SK-N-SH treated with all-trans-retinoic acid at 6 μM for 48 hours (cell line): ENCODE measurements at regions not wholly inside any gene's neighbourhood (a gene's known extent, or its start where the extent isn't known, plus 50 kb on each side); places are given as distances from the start of the nearest gene placed in this dataset.

Source experiments
- ATAC-seq: fragments of 200-7000 bp; cut with Tn5 transposase; 3 replicates; pipeline ENCODE4 v1.9.1; 2020; ENCODE audit warnings: mild to moderate bottlenecking, moderate library complexity
- ARNTL ChIP-seq: fragments of 450-650 bp; formaldehyde crosslinking; IDR thresholded peaks from 2 replicates; pipeline ENCODE4 v1.5.0; 2020; ENCODE audit warnings: low read depth, mild to moderate bottlenecking, moderate library complexity, borderline replicate concordance
- BACH2 ChIP-seq: fragments of 250-450 bp; sonication (Bioruptor Pico); IDR thresholded peaks from 2 replicates; pipeline ENCODE4 v1.9.0; 2021; ENCODE audit warnings: mild to moderate bottlenecking, borderline replicate concordance
- CREB5 ChIP-seq: fragments of 250-450 bp; sonication (Bioruptor Pico); IDR thresholded peaks from 2 replicates; pipeline ENCODE4 v1.5.1; 2020; ENCODE audit warnings: low read depth, mild to moderate bottlenecking, moderate library complexity
- CSDC2 ChIP-seq: fragments of 250-450 bp; sonication (Bioruptor Pico); IDR thresholded peaks from 2 replicates; pipeline ENCODE4 v1.5.0; 2020; ENCODE audit warnings: mild to moderate bottlenecking, moderate library complexity
- CSRNP3 ChIP-seq: fragments of 250-450 bp; sonication (Bioruptor Pico); IDR thresholded peaks from 2 replicates; pipeline ENCODE4 v1.5.1; 2021; ENCODE audit warnings: mild to moderate bottlenecking, moderate library complexity
- ESRRG ChIP-seq: fragments of 250-450 bp; sonication (Bioruptor Pico); IDR thresholded peaks from 2 replicates; pipeline ENCODE4 v1.6.1; 2021; ENCODE audit warnings: mild to moderate bottlenecking
- GLIS3 ChIP-seq: fragments of 250-450 bp; sonication (Bioruptor Pico); IDR thresholded peaks from 2 replicates; pipeline ENCODE4 v1.5.0; 2020; ENCODE audit warnings: mild to moderate bottlenecking, moderate library complexity
- ISL1 ChIP-seq: fragments of 250-450 bp; sonication (Bioruptor Pico); IDR thresholded peaks from 2 replicates; pipeline ENCODE4 v2.1.2; 2022; ENCODE audit warnings: mild to moderate bottlenecking, moderate library complexity
- OSR1 ChIP-seq: fragments of 250-450 bp; sonication (Bioruptor Pico); IDR thresholded peaks from 2 replicates; pipeline ENCODE4 v1.8.0; 2022; ENCODE audit warnings: moderate library complexity, mild to moderate bottlenecking, inconsistent platforms
- PATZ1 ChIP-seq: fragments of 250-450 bp; sonication (Bioruptor Pico); IDR thresholded peaks from 2 replicates; pipeline ENCODE4 v1.8.0; 2020; ENCODE audit warnings: mild to moderate bottlenecking, moderate library complexity, borderline replicate concordance
- POU6F1 ChIP-seq: fragments of 250-450 bp; sonication (Bioruptor Pico); IDR thresholded peaks from 2 replicates; pipeline ENCODE4 v1.8.0; 2021; ENCODE audit warnings: low read depth, mild to moderate bottlenecking, moderate library complexity, borderline replicate concordance
- RARB ChIP-seq: fragments of 250-450 bp; sonication (Bioruptor Pico); IDR thresholded peaks from 2 replicates; pipeline ENCODE4 v1.8.0; 2021; ENCODE audit warnings: mild to moderate bottlenecking, moderate library complexity
- SNAI2 ChIP-seq: fragments of 250-450 bp; sonication (Bioruptor Pico); IDR thresholded peaks from 2 replicates; pipeline ENCODE4 v1.5.0; 2020; ENCODE audit warnings: mild to moderate bottlenecking, moderate library complexity
- TCF4 ChIP-seq: fragments of 250-450 bp; sonication (Bioruptor Pico); IDR thresholded peaks from 2 replicates; pipeline ENCODE4 v1.8.0; 2021; ENCODE audit warnings: mild to moderate bottlenecking, moderate library complexity, borderline replicate concordance
- TSHZ2 ChIP-seq: fragments of 250-450 bp; sonication (Bioruptor Pico); IDR thresholded peaks from 2 replicates; pipeline ENCODE4 v1.5.0; 2020; ENCODE audit warnings: mild to moderate bottlenecking, moderate library complexity
- ZC3H10 ChIP-seq: fragments of 250-450 bp; sonication (Bioruptor Pico); IDR thresholded peaks from 2 replicates; pipeline ENCODE4 v1.5.1; 2021; ENCODE audit warnings: mild to moderate bottlenecking, moderate library complexity
- ZFP3 ChIP-seq: fragments of 250-450 bp; sonication (Bioruptor Pico); IDR thresholded peaks from 2 replicates; pipeline ENCODE4 v1.5.0; 2020; ENCODE audit warnings: mild to moderate bottlenecking, moderate library complexity
- ZFP30 ChIP-seq: fragments of 450-650 bp; formaldehyde crosslinking; IDR thresholded peaks from 2 replicates; pipeline ENCODE4 v1.5.0; 2022; ENCODE audit warnings: mild to moderate bottlenecking, moderate library complexity
- ZNF565 ChIP-seq: fragments of 450-650 bp; formaldehyde crosslinking; conservative IDR thresholded peaks from 2 replicates; pipeline ENCODE4 v1.5.0; 2020; ENCODE audit warnings: low read depth, mild to moderate bottlenecking, moderate library complexity
- ZNF70 ChIP-seq: fragments of 450-650 bp; formaldehyde crosslinking; IDR thresholded peaks from 2 replicates; pipeline ENCODE4 v1.5.0; 2020; ENCODE audit warnings: mild to moderate bottlenecking, moderate library complexity
- ZNF8 ChIP-seq: fragments of 450-650 bp; formaldehyde crosslinking; IDR thresholded peaks from 2 replicates; pipeline ENCODE4 v1.5.0; 2020; ENCODE audit warnings: mild to moderate bottlenecking, moderate library complexity

GRCh38 chr13:87078947-87079795 is 592.0 kb upstream of the SLITRK5 start (continued):
- TF ChIP-seq ZNF565 (no peak), POU6F1 (CRISPR knock-in tag) (no peak)
- TF ChIP-seq, all 23 proteins: peak for 0

- TF ChIP-seq ZNF70 (CRISPR knock-in tag) (no peak), CSRNP3 (no peak), RARB (CRISPR knock-in tag) (no peak), OSR1 (no peak), ZFP3 (no peak), ZFP30 (CRISPR knock-in tag) (no peak), ISL1 (no peak)
- no peak; the same call in 1 of the 3 replicates for ATAC-seq
Observed at GRCh38 chr13:87080100-87080779, 590.9 kb upstream of the SLITRK5 start.

- no peak for TF ChIP-seq ZNF8 (CRISPR knock-in tag)
- TF ChIP-seq ZFP30 (CRISPR knock-in tag): no peak
- no peak for TF ChIP-seq ZC3H10 (CRISPR knock-in tag)
- TF ChIP-seq ZNF565: no peak
- no peak for TF ChIP-seq ESRRG (CRISPR knock-in tag)
- TF ChIP-seq PATZ1 (CRISPR knock-in tag): no peak
- no peak for TF ChIP-seq ZNF70 (CRISPR knock-in tag)
- TF ChIP-seq CSDC2: no peak
- TF ChIP-seq TCF4: no peak
- TF ChIP-seq SNAI2 (CRISPR knock-in tag): no peak
- TF ChIP-seq GLIS3 (CRISPR knock-in tag): no peak
- no peak for TF ChIP-seq ISL1
- TF ChIP-seq BACH2 (CRISPR knock-in tag): no peak
- no peak for ATAC-seq
Observed at GRCh38 chr13:87084192-87084591, 587.0 kb upstream of the SLITRK5 start.

- no peak for TF ChIP-seq ZFP30 (CRISPR knock-in tag)
- TF ChIP-seq RARB (CRISPR knock-in tag): no peak
- no peak for TF ChIP-seq ZNF565
- TF ChIP-seq ARNTL (CRISPR knock-in tag): no peak
- no peak for TF ChIP-seq CREB5 (CRISPR knock-in tag)
- no peak for TF ChIP-seq ZNF8 (CRISPR knock-in tag)
- TF ChIP-seq ZC3H10 (CRISPR knock-in tag): no peak
- no peak for TF ChIP-seq TSHZ2
- TF ChIP-seq TCF4: no peak
- no peak for TF ChIP-seq ISL1
- no peak for ATAC-seq
Observed at GRCh38 chr13:87087741-87088140, 583.4 kb upstream of the SLITRK5 start.
